GM12873 (cell line): ENCODE measurements at regions not wholly inside any gene's neighbourhood (a gene's known extent, or its start where the extent isn't known, plus 50 kb on each side); places are given as distances from the start of the nearest gene placed in this dataset.

Experiments used
- TF ChIP-seq, protein P1 (sequence below): IDR thresholded peaks from 2 replicates; pipeline ENCODE4 v1.5.1; 2012; ENCODE audit warnings: low read depth, mild to moderate bottlenecking, moderate library complexity, low read length, control low read depth; ENCODE audit not compliant: insufficient read depth; ENCODE audit errors: missing control alignments

- TF ChIP-seq, protein P1, sequence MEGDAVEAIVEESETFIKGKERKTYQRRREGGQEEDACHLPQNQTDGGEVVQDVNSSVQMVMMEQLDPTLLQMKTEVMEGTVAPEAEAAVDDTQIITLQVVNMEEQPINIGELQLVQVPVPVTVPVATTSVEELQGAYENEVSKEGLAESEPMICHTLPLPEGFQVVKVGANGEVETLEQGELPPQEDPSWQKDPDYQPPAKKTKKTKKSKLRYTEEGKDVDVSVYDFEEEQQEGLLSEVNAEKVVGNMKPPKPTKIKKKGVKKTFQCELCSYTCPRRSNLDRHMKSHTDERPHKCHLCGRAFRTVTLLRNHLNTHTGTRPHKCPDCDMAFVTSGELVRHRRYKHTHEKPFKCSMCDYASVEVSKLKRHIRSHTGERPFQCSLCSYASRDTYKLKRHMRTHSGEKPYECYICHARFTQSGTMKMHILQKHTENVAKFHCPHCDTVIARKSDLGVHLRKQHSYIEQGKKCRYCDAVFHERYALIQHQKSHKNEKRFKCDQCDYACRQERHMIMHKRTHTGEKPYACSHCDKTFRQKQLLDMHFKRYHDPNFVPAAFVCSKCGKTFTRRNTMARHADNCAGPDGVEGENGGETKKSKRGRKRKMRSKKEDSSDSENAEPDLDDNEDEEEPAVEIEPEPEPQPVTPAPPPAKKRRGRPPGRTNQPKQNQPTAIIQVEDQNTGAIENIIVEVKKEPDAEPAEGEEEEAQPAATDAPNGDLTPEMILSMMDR: no peak
Measured at GRCh38 chr6:167649476-167649875, 177.2 kb upstream of the AFDN start.

GRCh38 chr6:167650730-167651317 is 175.9 kb upstream of the AFDN start:
- TF ChIP-seq, protein P1: no peak

GRCh38 chr6:167651318-167652041 is 175.2 kb upstream of the AFDN start:
- TF ChIP-seq, protein P1: no peak

- TF ChIP-seq, protein P1: no peak
Measured at GRCh38 chr6:167652042-167652700, 174.5 kb upstream of the AFDN start.

DNA sequence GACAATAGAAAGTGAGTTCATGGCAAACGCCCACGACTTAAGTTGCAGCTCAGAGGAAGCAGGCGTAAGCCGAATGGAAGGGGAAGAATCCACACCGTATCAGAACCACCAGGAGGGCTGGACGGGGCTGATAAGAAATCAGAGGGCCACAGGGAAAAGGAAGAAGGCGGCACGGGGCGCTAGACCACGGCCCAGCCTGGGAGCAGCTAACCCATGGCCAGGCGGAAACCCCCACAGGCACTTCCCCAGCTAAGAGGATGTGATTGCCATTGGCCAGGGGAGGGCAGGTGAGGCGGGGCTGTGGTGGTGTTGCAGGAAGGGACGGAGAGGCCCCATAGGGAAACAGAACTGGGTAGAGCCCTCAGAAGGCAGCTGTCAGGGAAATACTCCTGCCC is 174.0 kb upstream of the AFDN start:
- TF ChIP-seq, protein P1: no peak

DNA sequence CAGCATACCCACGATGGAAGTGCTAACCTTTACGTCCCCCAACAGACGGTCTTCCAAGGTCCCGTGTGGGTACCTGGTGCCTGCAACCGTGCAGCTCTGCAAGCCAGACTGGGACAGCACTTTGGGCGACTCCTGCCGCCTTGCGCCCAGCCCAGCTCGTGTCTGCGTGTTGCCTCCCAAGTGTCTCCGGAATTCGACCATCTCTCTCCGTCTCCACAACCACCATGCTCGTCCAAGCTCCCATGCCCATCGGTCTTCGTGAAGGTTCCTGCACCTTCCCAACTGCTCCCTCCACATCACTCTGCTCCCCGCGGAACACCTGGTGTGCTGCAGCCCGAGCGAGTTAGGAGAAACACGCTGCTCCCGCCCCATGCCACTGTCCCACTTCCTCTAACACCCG is 173.2 kb upstream of the AFDN start:
- TF ChIP-seq, protein P1: no peak

DNA sequence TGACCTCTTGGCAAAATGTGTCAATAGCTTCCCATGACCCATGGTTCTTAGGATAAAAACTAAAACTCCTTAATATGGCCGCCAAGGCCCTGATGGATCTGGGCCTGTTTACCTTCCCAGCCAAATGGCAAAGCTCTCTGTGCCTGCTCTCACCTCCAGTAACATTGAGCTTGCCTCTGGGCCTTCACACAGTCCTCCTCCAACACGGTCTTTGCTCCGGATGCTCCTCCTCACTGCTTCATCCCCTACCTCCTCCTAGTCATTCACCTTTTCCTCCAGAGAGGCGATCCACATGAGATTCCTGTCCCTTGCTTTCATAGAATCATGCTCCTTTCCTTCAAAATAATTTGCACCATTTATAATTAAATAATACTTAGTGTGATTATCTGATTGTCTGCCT is 172.3 kb upstream of the AFDN start:
- TF ChIP-seq, protein P1: no peak
